ENCODE measurements at regions not wholly inside any gene's neighbourhood (a gene's known extent, or its start where the extent isn't known, plus 50 kb on each side); places are given as distances from the start of the nearest gene placed in this dataset.

DNA sequence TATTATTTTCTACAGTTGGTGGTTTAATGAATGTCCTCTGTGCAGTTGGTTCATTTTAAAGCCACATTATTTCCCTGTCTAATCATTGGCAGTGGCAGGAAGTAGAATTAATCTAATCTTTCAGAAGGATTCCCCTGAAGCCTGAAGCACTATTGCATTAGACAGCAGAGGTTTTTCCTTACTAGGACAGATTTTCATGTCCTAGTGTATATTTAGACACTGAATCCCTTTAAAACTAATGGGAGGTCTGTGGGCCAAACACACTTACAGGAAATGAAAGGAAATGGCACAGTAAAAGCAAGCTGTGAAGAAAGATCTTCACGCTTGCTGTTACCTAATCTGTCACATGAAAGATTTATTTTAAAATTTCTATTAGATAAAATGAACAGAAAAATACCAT is 165.2 kb downstream of the SLC39A8 start:
- H2BK20ac ChIP-seq (ENCODE audit: low read depth, low read length) = no peak overlapping the region
- no peak overlapping the region for H2BK5ac ChIP-seq (ENCODE audit: low read depth, low read length, poor library complexity, severe bottlenecking)
- H3K27ac ChIP-seq (ENCODE audit: insufficient read depth, low read length) = no peak overlapping the region
- no peak overlapping the region for H4K8ac ChIP-seq (ENCODE audit: low read depth in 2 of 2, low read length in 2 of 2)
- H2AK9ac ChIP-seq (replicated peaks; ENCODE audit: low read depth, low read length, poor library complexity) = no peak overlapping the region
- no peak overlapping the region for H2AFZ ChIP-seq (replicated peaks; ENCODE audit: low read length, poor library complexity)
- no peak overlapping the region for H3K56ac ChIP-seq (ENCODE audit: extremely low read depth, insufficient read depth, low read length)
- no peaks in the 10 kb centered on the region for H3K79me1 ChIP-seq (ENCODE audit: low read depth in 1 of 2, low read length in 2 of 2)
- no peaks in the 10 kb centered on the region for H4K20me1 ChIP-seq (ENCODE audit: insufficient read depth, low read length)
- in situ Hi-C loops (cut with MboI; ENCODE audit: low sequenced_read_pairs) = no loop called here
- H3K27me3 ChIP-seq (ENCODE audit: control insufficient read depth, insufficient read depth, low read length) = no peaks in the 10 kb centered on the region
- no peak overlapping the region for H2BK15ac ChIP-seq (ENCODE audit: low read depth, low read length)
- H4K91ac ChIP-seq (ENCODE audit: insufficient read depth, low read depth, low read length) = no peak overlapping the region
- ChIA-PET POLR2A (ENCODE audit: unreplicated experiment) (no interaction called here), CTCF (no interaction called here)
- H3K4me2 ChIP-seq (ENCODE audit: low read depth, low read length) = no peak overlapping the region
- TF ChIP-seq RFX5 (IDR thresholded peaks at IDR 0.05; ENCODE audit: low read depth, low read length) = no peak
- TF ChIP-seq CHD1 (IDR thresholded peaks at IDR 0.05; ENCODE audit: low read depth, low read length) = no peak
- no peak for TF ChIP-seq POLR2A (IDR thresholded peaks at IDR 0.05; ENCODE audit: low read depth, low read length)
- no peak for TF ChIP-seq MAFK (IDR thresholded peaks at IDR 0.05; ENCODE audit: low read depth, low read length)
- TF ChIP-seq, protein P1, sequence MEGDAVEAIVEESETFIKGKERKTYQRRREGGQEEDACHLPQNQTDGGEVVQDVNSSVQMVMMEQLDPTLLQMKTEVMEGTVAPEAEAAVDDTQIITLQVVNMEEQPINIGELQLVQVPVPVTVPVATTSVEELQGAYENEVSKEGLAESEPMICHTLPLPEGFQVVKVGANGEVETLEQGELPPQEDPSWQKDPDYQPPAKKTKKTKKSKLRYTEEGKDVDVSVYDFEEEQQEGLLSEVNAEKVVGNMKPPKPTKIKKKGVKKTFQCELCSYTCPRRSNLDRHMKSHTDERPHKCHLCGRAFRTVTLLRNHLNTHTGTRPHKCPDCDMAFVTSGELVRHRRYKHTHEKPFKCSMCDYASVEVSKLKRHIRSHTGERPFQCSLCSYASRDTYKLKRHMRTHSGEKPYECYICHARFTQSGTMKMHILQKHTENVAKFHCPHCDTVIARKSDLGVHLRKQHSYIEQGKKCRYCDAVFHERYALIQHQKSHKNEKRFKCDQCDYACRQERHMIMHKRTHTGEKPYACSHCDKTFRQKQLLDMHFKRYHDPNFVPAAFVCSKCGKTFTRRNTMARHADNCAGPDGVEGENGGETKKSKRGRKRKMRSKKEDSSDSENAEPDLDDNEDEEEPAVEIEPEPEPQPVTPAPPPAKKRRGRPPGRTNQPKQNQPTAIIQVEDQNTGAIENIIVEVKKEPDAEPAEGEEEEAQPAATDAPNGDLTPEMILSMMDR (conservative IDR thresholded peaks at IDR 0.05; ENCODE audit: low read depth, low read length) = no peak
- TF ChIP-seq MXI1 (IDR thresholded peaks at IDR 0.05; ENCODE audit: borderline replicate concordance, low read depth, low read length) = no peak
- no peak for TF ChIP-seq NFE2L2 (IDR thresholded peaks at IDR 0.05; ENCODE audit: low read depth, low read length)
- no peak for TF ChIP-seq USF2 (IDR thresholded peaks at IDR 0.05; ENCODE audit: low read depth, low read length)
- no TSS peak for BruUV-seq (replicated peaks)
- H2AK5ac ChIP-seq (ENCODE audit: low read depth, low read length) = no peak overlapping the region
- no peak overlapping the region for H3K23ac ChIP-seq (ENCODE audit: low read depth, low read length)
- WGBS, 2 experiments (ENCODE audit: extremely low coverage in 2 of 2, insufficient read length in 1 of 2) = no CpG with 5 or more reads among the region's 1 CpG
- no peaks in the 10 kb centered on the region for H3K9me3 ChIP-seq (ENCODE audit: control insufficient read depth, insufficient read depth, low read length)
- ATAC-seq (ENCODE audit: low read depth) = no peak
- no peak overlapping the region for H2BK120ac ChIP-seq (ENCODE audit: low read depth, low read length)
- dilution Hi-C loops (cut with HindIII; ENCODE audit: low sequenced_read_pairs, unreplicated experiment) = no loop called here
- H3K4me3 ChIP-seq (ENCODE audit: insufficient read depth, low read depth, low read length) = no peak overlapping the region
- no peak overlapping the region for H3K4ac ChIP-seq (ENCODE audit: low read depth, low read length)
- H3K9me1 ChIP-seq (ENCODE audit: insufficient read depth, low read length) = no peaks in the 10 kb centered on the region
- intact Hi-C loops (cut with micrococcal nuclease) = no loop called here
- H4K5ac ChIP-seq (ENCODE audit: low read depth, low read length) = no peak overlapping the region
- H3K36me3 ChIP-seq (ENCODE audit: control insufficient read depth, insufficient read depth, low read length) = no peaks in the 10 kb centered on the region
- H3K14ac ChIP-seq (replicated peaks; ENCODE audit: low read depth, low read length) = no peak overlapping the region
- no peak overlapping the region for H3K9ac ChIP-seq (ENCODE audit: low read depth, low read length)
- no peak for DNase-seq
- H3K4me1 ChIP-seq (ENCODE audit: control insufficient read depth, insufficient read depth, low read length) = no peaks in the 10 kb centered on the region
- no peak overlapping the region for H3K18ac ChIP-seq (ENCODE audit: low read depth, low read length)
